Fibroblast of mammary gland (primary cell): ENCODE measurements at regions not wholly inside any gene's neighbourhood (a gene's known extent, or its start where the extent isn't known, plus 50 kb on each side); places are given as distances from the start of the nearest gene placed in this dataset.

Source experiments
- DNase-seq: peaks from one replicate; pipeline ENCODE4 v3.0.0-alpha.2; 2010; ENCODE audit warnings: low read depth
- H3K4me3 ChIP-seq: 2 replicates; pipeline ENCODE4 v1.5.1; 2011; ENCODE audit warnings: low read depth, mild to moderate bottlenecking, low read length, moderate library complexity; ENCODE audit not compliant: control insufficient read depth
- TF ChIP-seq, protein P1 (sequence below): conservative IDR thresholded peaks from 2 replicates; pipeline ENCODE4 v1.5.1; 2011; ENCODE audit warnings: low read depth, low read length, inconsistent platforms; ENCODE audit not compliant: control insufficient read depth, insufficient read depth

DNA sequence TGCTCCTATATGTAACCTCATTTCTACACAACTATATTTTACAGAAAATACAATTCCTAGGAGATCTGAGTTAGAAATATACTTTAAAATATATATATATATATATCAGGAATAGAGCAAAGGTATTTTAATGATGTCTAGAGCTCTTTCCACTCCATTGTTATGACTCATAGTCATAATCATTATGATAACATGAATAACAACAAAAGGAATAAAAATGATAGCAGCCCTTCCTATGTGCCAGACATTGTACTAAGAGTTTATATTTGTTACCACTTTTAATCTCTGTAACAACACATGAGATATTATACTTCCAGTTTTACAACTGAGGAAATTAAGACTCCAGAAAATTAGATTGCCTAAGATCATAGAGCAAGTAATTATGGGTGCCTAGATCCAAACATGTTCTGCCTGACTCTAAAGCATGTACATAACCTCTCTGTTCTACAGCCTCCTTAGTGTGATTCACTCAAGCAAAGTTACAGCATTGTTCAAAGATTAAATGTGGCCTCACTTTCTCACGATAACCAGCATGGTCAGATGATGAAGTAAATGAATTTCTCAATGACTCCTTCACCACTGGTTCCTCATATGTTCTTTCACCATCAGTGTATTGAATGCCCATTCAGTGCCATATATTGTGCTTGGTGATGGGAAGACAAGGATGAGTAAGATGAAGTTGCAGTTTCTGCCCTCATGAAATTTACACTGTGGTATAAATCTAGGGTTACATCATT lies 452.1 kb downstream of the EFNA5 start:
- no peak overlapping the region for H3K4me3 ChIP-seq
- peak; percentile 28 for DNase-seq
- TF ChIP-seq, protein P1, sequence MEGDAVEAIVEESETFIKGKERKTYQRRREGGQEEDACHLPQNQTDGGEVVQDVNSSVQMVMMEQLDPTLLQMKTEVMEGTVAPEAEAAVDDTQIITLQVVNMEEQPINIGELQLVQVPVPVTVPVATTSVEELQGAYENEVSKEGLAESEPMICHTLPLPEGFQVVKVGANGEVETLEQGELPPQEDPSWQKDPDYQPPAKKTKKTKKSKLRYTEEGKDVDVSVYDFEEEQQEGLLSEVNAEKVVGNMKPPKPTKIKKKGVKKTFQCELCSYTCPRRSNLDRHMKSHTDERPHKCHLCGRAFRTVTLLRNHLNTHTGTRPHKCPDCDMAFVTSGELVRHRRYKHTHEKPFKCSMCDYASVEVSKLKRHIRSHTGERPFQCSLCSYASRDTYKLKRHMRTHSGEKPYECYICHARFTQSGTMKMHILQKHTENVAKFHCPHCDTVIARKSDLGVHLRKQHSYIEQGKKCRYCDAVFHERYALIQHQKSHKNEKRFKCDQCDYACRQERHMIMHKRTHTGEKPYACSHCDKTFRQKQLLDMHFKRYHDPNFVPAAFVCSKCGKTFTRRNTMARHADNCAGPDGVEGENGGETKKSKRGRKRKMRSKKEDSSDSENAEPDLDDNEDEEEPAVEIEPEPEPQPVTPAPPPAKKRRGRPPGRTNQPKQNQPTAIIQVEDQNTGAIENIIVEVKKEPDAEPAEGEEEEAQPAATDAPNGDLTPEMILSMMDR: no peak

DNA sequence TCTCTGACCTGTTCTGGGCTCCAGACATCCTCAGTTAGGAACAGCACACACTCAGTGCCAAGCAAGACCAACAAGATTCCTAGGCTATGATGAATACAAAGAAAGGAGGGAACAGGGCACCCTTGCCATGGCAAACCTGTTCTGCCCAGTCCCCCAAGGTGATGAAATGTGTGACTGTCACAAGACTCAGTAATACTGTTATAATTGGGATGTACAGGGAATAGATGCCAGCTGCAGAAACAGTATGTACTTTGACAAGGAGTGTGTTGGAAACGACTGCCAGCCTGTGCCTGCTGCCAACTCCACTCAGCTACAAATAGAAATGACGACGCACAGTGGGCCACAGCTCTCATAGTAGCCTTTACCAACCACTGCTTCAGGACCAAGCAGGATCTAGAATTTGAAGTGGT lies 453.0 kb downstream of the EFNA5 start:
- no peak for DNase-seq
- TF ChIP-seq, protein P1: no peak
- H3K4me3 ChIP-seq: no peak overlapping the region

DNA sequence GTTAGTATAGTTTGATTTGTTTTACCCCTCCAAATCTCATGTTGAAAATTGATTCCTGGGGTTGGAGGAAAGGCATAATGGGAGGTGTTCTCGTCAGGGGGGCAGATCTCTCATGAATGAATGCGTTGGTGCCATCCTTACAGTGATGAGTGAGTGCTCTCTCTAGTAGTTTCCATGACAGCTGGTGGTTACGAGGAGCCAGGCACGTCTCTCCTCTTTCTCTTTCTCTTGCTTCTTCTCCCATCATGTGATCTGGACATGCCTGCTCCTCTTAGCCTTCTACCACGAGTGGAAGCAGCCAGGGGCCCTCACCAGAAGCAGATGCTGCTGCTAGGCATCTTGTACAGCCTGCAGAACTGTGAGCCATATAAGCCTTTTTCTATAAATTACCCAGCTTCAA lies 454.1 kb downstream of the EFNA5 start:
- DNase-seq: no peak
- TF ChIP-seq, protein P1: no peak
- no peak overlapping the region for H3K4me3 ChIP-seq

DNA sequence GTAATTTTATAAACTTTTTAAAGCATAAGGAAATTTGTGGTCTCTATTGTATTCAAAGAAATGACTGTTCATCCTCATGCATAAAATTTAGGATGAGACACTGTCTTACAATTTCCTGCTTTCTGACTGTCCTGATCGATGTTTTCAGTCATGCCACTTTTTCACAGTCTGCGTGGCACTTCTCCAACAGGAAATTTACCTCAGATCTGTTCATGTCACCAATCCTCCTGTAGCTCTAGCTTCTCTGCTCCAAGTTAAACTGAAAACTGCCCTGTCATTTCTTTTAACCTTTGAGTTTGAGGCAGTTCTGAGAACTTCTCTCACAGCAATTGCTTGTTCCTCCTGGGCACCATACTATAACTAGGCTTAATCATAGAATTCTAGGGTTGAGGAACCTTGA lies 455.1 kb downstream of the EFNA5 start:
- DNase-seq: no peak
- H3K4me3 ChIP-seq: no peak overlapping the region
- TF ChIP-seq, protein P1: no peak

DNA sequence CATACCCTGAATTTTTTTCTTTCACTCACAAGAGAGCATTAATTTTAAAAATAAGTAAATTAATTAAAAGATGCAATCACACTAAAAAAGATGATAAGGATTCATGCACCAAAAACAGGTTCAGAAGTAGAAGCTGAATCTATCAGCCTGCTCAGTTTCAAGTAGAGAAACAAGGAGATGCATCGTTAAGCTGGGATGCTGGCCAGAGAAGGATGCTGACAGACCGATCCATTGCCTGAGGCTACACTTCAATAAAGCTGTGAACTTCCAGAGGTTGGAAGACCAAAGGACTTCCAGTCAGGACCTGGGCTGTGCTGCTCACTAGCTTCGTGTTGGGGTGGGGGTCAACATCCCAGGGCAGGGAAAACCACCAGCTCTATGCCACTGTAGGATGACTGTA lies 457.7 kb downstream of the EFNA5 start:
- TF ChIP-seq, protein P1: no peak
- DNase-seq: no peak
- no peak overlapping the region for H3K4me3 ChIP-seq

DNA sequence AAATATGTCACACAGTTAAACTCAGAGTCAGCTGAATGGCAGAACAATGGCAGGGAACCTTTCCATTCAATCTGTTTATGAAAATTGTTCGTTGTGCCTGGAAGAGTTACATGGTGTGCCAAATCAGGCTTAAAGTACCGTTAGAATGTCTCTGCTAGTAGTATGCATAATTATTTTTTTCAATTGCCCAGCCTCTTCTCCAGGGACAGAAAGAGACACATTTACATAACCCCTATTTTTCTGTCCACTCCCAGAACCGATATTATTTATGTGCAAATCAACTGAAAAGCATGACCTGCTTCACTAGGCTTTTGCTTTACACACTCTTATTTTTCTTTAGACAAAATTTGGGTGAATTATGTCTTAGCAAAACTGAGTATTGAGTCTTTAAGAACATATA lies 459.1 kb downstream of the EFNA5 start:
- TF ChIP-seq, protein P1: no peak
- DNase-seq: no peak
- H3K4me3 ChIP-seq: no peak overlapping the region

DNA sequence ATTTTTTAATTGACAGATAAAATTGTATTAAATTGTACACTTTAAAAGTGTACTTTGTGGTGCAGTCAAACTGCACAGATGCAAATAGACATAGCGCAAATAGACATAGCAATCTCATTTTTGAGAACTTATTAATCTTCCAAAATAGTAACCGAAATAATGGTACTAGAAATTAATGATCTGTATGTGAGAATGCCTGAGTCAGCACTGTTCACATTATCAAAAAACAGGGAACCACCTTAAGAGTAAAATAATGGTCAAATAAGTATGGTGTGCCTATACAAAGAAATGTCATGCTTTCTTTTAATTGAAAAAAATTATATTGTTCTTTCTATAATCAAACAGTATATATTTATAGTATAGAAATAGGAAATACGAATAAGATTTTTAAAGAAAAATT lies 461.9 kb downstream of the EFNA5 start:
- H3K4me3 ChIP-seq: no peak overlapping the region
- no peak for DNase-seq
- TF ChIP-seq, protein P1: no peak
